ENCODE measurements at regions not wholly inside any gene's neighbourhood (a gene's known extent, or its start where the extent isn't known, plus 50 kb on each side); places are given as distances from the start of the nearest gene placed in this dataset.
"Not testable (repeated sequence)": the region's sequence is repeated elsewhere in the genome, so short reads cannot be mapped to it uniquely, and the experiment has no call there.

DNA sequence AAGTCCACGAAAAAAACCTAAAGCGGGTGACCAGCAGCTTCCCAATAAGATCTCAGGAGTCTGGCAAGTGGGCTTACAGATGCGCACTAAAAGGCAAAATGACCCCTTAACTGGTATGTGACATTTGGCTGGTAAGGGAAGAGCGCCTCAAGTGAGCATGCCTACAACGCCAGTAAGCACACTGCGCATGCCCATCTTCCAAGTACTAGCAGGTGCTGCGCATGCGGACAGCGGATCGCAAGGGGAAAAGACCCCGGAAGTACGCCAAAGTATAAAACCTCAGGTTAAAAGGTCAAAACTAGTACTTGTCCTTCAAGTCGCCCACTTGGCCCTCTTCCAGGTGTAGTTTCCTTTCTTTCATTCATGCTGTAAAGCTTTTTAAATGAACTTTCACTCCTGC, 518.5 kb upstream of the MDGA2 start:
- Histone ChIP-seq H3K4me1 (no peaks in the 10 kb centered on the region), H3K27me3 (ENCODE audit: insufficient read depth in 3 of 3, low read length in 2 of 3) (no peaks in the 10 kb centered on the region), H3K9me3 (no peaks in the 10 kb centered on the region), H3K36me3 (ENCODE audit: insufficient read depth in 1 of 2, low read depth in 1 of 2) (no peaks in the 10 kb centered on the region), H3K27ac (no peak overlapping the region), H3K4me3 (no peak overlapping the region)
- intact Hi-C loops (cut with DNase I) = no loop called here
- DNase-seq = no peak
- ATAC-seq = no peak
- WGBS, 3 donors = 85 to 86% (median 85%) methylated on average over 13 of the region's 13 CpGs
- TF ChIP-seq, protein P1, sequence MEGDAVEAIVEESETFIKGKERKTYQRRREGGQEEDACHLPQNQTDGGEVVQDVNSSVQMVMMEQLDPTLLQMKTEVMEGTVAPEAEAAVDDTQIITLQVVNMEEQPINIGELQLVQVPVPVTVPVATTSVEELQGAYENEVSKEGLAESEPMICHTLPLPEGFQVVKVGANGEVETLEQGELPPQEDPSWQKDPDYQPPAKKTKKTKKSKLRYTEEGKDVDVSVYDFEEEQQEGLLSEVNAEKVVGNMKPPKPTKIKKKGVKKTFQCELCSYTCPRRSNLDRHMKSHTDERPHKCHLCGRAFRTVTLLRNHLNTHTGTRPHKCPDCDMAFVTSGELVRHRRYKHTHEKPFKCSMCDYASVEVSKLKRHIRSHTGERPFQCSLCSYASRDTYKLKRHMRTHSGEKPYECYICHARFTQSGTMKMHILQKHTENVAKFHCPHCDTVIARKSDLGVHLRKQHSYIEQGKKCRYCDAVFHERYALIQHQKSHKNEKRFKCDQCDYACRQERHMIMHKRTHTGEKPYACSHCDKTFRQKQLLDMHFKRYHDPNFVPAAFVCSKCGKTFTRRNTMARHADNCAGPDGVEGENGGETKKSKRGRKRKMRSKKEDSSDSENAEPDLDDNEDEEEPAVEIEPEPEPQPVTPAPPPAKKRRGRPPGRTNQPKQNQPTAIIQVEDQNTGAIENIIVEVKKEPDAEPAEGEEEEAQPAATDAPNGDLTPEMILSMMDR (IDR thresholded peaks at IDR 0.05) = no peak

DNA sequence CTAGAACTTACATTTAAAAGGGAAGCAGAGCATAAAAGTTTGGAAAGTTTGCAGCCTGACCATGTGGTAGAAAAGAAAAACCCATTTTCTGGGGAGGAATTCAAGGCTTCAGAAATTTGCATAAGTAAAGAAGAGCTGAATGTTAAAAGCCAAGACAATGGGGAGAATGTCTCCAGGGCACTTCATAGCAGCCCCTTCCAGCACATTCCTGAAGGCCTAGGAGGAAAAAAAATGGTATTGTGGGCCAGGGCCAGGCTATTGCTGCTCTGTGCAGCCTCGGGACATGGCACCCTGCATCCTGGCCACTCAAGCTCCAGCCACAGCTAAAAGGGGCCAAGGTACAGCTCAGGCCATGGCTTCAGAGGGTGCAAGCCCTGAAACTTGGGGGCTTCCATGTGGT, 474.2 kb upstream of the MDGA2 start:
- H3K9me3 ChIP-seq; H3K36me3 ChIP-seq (ENCODE audit: insufficient read depth in 1 of 2, low read depth in 1 of 2); intact Hi-C loops (cut with DNase I); H3K4me3 ChIP-seq; H3K27ac ChIP-seq; DNase-seq; H3K27me3 ChIP-seq (ENCODE audit: insufficient read depth in 3 of 3, low read length in 2 of 3); H3K4me1 ChIP-seq; ATAC-seq: not testable (repeated sequence)
- 83 to 96% (median 83%) methylated on average over 1 of the region's 1 CpG for WGBS, 3 donors

DNA sequence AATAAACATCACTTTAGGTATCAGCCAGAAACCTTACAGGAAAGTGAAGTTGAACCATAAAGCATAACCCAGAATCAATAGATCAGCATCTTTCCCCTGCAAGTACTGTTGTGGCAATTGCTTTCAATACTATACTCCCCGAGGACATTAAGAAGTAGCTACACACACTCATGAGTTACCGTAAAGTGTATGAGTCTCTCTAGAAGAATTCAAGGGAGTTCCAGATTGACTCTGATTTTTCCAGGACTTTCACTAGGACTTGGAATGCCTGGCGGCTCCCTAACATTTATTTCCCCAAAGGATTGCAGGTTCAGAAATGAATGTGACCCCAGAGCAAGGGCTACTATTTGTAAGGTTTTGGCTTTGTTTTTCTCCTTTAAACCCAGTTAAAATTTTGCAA, 465.4 kb upstream of the MDGA2 start:
- no peaks in the 10 kb centered on the region for H3K27me3 ChIP-seq (ENCODE audit: insufficient read depth in 3 of 3, low read length in 2 of 3)
- intact Hi-C loops (cut with DNase I) = no loop called here
- no peaks in the 10 kb centered on the region for H3K36me3 ChIP-seq (ENCODE audit: insufficient read depth in 1 of 2, low read depth in 1 of 2)
- no peaks in the 10 kb centered on the region for H3K4me1 ChIP-seq
- H3K4me3 ChIP-seq = no peak overlapping the region
- DNase-seq (no peak), ATAC-seq (no peak)
- TF ChIP-seq, protein P1 (IDR thresholded peaks at IDR 0.05) = no peak
- no peak overlapping the region for H3K27ac ChIP-seq
- no peaks in the 10 kb centered on the region for H3K9me3 ChIP-seq
- 64 to 76% (median 65%) methylated on average over 3 of the region's 3 CpGs for WGBS, 3 donors

DNA sequence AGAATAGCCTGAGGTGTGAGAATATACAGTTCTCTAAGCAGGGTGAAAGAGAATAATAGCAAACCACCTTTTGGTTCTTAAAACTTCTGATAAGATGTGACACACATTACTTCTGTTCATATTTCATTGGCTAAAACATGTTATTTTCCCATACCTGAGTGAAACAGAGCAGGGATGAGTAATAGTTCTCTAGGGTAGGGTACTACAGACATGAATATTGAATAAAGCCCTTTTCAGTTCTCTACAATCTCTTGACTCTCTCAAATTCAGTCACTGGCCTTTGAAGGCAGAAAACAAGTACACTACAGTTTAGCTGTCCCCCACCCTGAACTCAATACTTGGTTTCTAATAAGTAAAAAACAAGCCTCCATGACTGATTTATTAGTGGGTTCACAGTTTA, 454.1 kb upstream of the MDGA2 start:
- Histone ChIP-seq H3K9me3 (no peaks in the 10 kb centered on the region), H3K36me3 (ENCODE audit: insufficient read depth in 1 of 2, low read depth in 1 of 2) (no peaks in the 10 kb centered on the region), H3K27me3 (ENCODE audit: insufficient read depth in 3 of 3, low read length in 2 of 3) (no peaks in the 10 kb centered on the region), H3K4me3 (no peak overlapping the region), H3K27ac (no peak overlapping the region), H3K4me1 (no peaks in the 10 kb centered on the region)
- DNase-seq = no peak
- intact Hi-C loops (cut with DNase I) = no loop called here
- TF ChIP-seq, protein P1 (IDR thresholded peaks at IDR 0.05) = no peak
- ATAC-seq = no peak

DNA sequence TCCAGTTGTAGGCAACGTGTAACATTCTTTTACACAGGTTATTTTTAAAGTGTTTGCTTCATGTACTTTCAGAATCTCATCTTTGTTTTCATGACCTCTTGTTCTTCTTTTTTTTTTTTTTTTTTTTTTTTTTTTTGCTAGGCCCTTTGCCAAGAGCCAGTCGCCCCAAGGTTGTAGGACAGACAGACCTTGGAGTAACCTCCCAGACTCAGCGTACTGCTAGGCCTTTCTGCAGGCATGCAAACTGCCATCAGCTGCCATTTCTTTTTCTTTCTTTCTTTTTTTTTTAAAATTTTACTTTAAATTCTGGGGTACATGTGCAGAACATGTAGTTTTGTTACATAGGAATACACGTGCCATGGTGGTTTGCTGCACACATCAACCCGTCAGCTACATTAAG, 452.3 kb upstream of the MDGA2 start:
- intact Hi-C loops (cut with DNase I) = no loop called here
- Histone ChIP-seq H3K4me3 (no peak overlapping the region), H3K27ac (no peak overlapping the region), H3K27me3 (ENCODE audit: insufficient read depth in 3 of 3, low read length in 2 of 3) (no peaks in the 10 kb centered on the region), H3K9me3 (no peaks in the 10 kb centered on the region), H3K4me1 (no peaks in the 10 kb centered on the region), H3K36me3 (ENCODE audit: insufficient read depth in 1 of 2, low read depth in 1 of 2) (no peaks in the 10 kb centered on the region)
- ATAC-seq = no peak
- WGBS, 3 donors = 71 to 78% (median 77%) methylated on average over 5 of the region's 5 CpGs
- TF ChIP-seq, protein P1 (IDR thresholded peaks at IDR 0.05) = no peak
- DNase-seq = no peak

All from psoas muscle (tissue), 7 donors.